RWPE1 (cell line): ENCODE measurements at regions not wholly inside any gene's neighbourhood (a gene's known extent, or its start where the extent isn't known, plus 50 kb on each side); places are given as distances from the start of the nearest gene placed in this dataset.

ENCODE experiments used
- CTCF ChIA-PET: fragments of 350-600 bp; sonication (Branson Sonifier 250); formaldehyde crosslinking; extraction: SDS; loops from one replicate; lab custom pipeline; 2021; lab: Yijun Ruan, JAX
- POLR2A ChIA-PET: fragments of 400-600 bp; formaldehyde crosslinking; extraction: SDS; loops from one replicate; lab custom pipeline; 2020; ENCODE audit warnings: antibody characterized with exemption; ENCODE audit not compliant: low non-redundant PET; lab: Yijun Ruan, JAX
- DNase-seq: peaks from one replicate; pipeline ENCODE4 v3.0.0; 2012; ENCODE audit warnings: low spot score
- H3K27ac ChIP-seq: fragments of 450-650 bp; 2 replicates; pipeline ENCODE4 v1.5.1; 2017
- CTCF ChIP-seq: fragments of 450-650 bp; conservative IDR thresholded peaks from 2 replicates; pipeline ENCODE4 v1.5.1; 2017; ENCODE audit warnings: low read depth, mild to moderate bottlenecking

GRCh38 chrX:28347476-28347875 lies 239.8 kb upstream of the IL1RAPL1 start:
- POLR2A ChIA-PET: no interaction called here
- H3K27ac ChIP-seq: no peak overlapping the region
- TF ChIP-seq CTCF: no peak
- CTCF ChIA-PET: no interaction called here
- no peak for DNase-seq

GRCh38 chrX:28329156-28329555 lies 258.1 kb upstream of the IL1RAPL1 start:
- H3K27ac ChIP-seq: no peak overlapping the region
- TF ChIP-seq CTCF: no peak
- POLR2A ChIA-PET: no interaction called here
- no peak for DNase-seq
- CTCF ChIA-PET: no interaction called here

GRCh38 chrX:28324321-28324721 lies 262.9 kb upstream of the IL1RAPL1 start:
- POLR2A ChIA-PET: no interaction called here
- no peak for DNase-seq
- TF ChIP-seq CTCF: no peak
- no peak overlapping the region for H3K27ac ChIP-seq
- CTCF ChIA-PET: interaction anchor here (0.5 kb wide), 1 partner anchor 359 kb away, joined by 7 read pairs; no protein-coding TSS in a partner anchor

GRCh38 chrX:28321286-28321685 lies 266.0 kb upstream of the IL1RAPL1 start:
- CTCF ChIA-PET: no interaction called here
- no peak overlapping the region for H3K27ac ChIP-seq
- DNase-seq: no peak
- POLR2A ChIA-PET: no interaction called here
- TF ChIP-seq CTCF: no peak

- POLR2A ChIA-PET: no interaction called here
- no peak for TF ChIP-seq CTCF
- CTCF ChIA-PET: no interaction called here
- no peak for DNase-seq
- no peak overlapping the region for H3K27ac ChIP-seq
Measured at GRCh38 chrX:28312965-28313364, 274.3 kb upstream of the IL1RAPL1 start.

GRCh38 chrX:28312259-28312658 lies 275.0 kb upstream of the IL1RAPL1 start:
- no peak for DNase-seq
- ChIA-PET CTCF (no interaction called here), POLR2A (no interaction called here)
- H3K27ac ChIP-seq: no peak overlapping the region
- TF ChIP-seq CTCF: no peak

GRCh38 chrX:28311466-28311865 lies 275.8 kb upstream of the IL1RAPL1 start:
- ChIA-PET POLR2A (no interaction called here), CTCF (no interaction called here)
- DNase-seq: no peak
- H3K27ac ChIP-seq: no peak overlapping the region
- no peak for TF ChIP-seq CTCF
